Neural progenitor cell (in vitro differentiated cells): ENCODE measurements at regions not wholly inside any gene's neighbourhood (a gene's known extent, or its start where the extent isn't known, plus 50 kb on each side); places are given as distances from the start of the nearest gene placed in this dataset.
A peak's percentile ranks its signal among the peaks of the same experiment; 100 is the strongest.

Source experiments
- DNase-seq: peaks from one replicate; pipeline ENCODE4 v3.0.0-alpha.2; 2016; ENCODE audit warnings: low spot score
- H2AFZ ChIP-seq: fragments of 200-600 bp; sonication (generic); replicated peaks from 2 replicates; pipeline ENCODE4 v1.6.1; 2016; ENCODE audit warnings: antibody characterized with exemption
- H3F3A ChIP-seq: fragments of 200-600 bp; sonication (generic); 2 replicates; pipeline ENCODE4 v1.6.1; 2016; ENCODE audit warnings: antibody characterized with exemption, low read depth
- H3K27ac ChIP-seq: fragments of 200-600 bp; sonication (generic); 2 replicates; pipeline ENCODE4 v1.5.1; 2016; ENCODE audit warnings: mild to moderate bottlenecking
- H3K27me3 ChIP-seq: fragments of 200-600 bp; sonication (generic); 2 replicates; pipeline ENCODE4 v1.6.1; 2016; ENCODE audit warnings: mild to moderate bottlenecking, moderate library complexity
- H3K36me3 ChIP-seq: fragments of 200-600 bp; sonication (generic); 2 replicates; pipeline ENCODE4 v1.5.1; 2016
- H3K4me1 ChIP-seq: fragments of 200-600 bp; sonication (generic); 2 replicates; pipeline ENCODE4 v1.6.1; 2016; ENCODE audit warnings: mixed run types
- H3K4me2 ChIP-seq: fragments of 200-600 bp; sonication (generic); 2 replicates; pipeline ENCODE4 v1.6.1; 2016
- H3K4me3 ChIP-seq: fragments of 200-600 bp; sonication (generic); 2 replicates; pipeline ENCODE4 v1.5.1; 2016
- H3K79me2 ChIP-seq: fragments of 200-600 bp; sonication (generic); 2 replicates; pipeline ENCODE4 v1.6.1; 2016; ENCODE audit warnings: low read depth
- H3K9ac ChIP-seq: fragments of 200-600 bp; sonication (generic); 2 replicates; pipeline ENCODE4 v1.6.1; 2016
- H3K9me3 ChIP-seq: fragments of 200-600 bp; sonication (generic); 2 replicates; pipeline ENCODE4 v1.5.1; 2016; ENCODE audit warnings: low read depth
- H4K20me1 ChIP-seq: fragments of 200-600 bp; sonication (generic); 2 replicates; pipeline ENCODE4 v1.6.1; 2016; ENCODE audit warnings: low read depth
- H3K27ac Mint-ChIP-seq: 3 replicates; pipeline ENCODE4 v1.8.0; 2021; ENCODE audit warnings: mixed read lengths
- H3K27me3 Mint-ChIP-seq: 2 replicates; pipeline ENCODE4 v1.8.0; 2022; ENCODE audit warnings: low read depth, mild to moderate bottlenecking, inconsistent platforms, moderate library complexity, mixed read lengths; ENCODE audit not compliant: insufficient read depth
- H3K36me3 Mint-ChIP-seq: 3 replicates; pipeline ENCODE4 v1.8.0; 2021; ENCODE audit warnings: mixed read lengths
- H3K4me1 Mint-ChIP-seq: 3 replicates; pipeline ENCODE4 v1.8.0; 2021; ENCODE audit warnings: mixed read lengths
- H3K4me3 Mint-ChIP-seq: 3 replicates; pipeline ENCODE4 v1.8.0; 2021; ENCODE audit warnings: mild to moderate bottlenecking, moderate library complexity, mixed read lengths
- H3K9me3 Mint-ChIP-seq: 3 replicates; pipeline ENCODE4 v1.8.0; 2020; ENCODE audit warnings: mixed read lengths
- EZH2 ChIP-seq: fragments of 200-600 bp; sonication (generic); IDR thresholded peaks from 2 replicates; pipeline ENCODE4 v1.6.1; 2017; ENCODE audit warnings: antibody characterized with exemption, mild to moderate bottlenecking, moderate library complexity
- EZH2phosphoT487 ChIP-seq: fragments of 200-600 bp; sonication (generic); IDR thresholded peaks from 2 replicates; pipeline ENCODE4 v1.6.1; 2017; ENCODE audit warnings: antibody characterized with exemption
- TF ChIP-seq, protein P1 (sequence below): fragments of 200-600 bp; sonication (generic); IDR thresholded peaks from 2 replicates; pipeline ENCODE4 v1.5.1; 2017; ENCODE audit warnings: antibody characterized with exemption, mild to moderate bottlenecking

DNA sequence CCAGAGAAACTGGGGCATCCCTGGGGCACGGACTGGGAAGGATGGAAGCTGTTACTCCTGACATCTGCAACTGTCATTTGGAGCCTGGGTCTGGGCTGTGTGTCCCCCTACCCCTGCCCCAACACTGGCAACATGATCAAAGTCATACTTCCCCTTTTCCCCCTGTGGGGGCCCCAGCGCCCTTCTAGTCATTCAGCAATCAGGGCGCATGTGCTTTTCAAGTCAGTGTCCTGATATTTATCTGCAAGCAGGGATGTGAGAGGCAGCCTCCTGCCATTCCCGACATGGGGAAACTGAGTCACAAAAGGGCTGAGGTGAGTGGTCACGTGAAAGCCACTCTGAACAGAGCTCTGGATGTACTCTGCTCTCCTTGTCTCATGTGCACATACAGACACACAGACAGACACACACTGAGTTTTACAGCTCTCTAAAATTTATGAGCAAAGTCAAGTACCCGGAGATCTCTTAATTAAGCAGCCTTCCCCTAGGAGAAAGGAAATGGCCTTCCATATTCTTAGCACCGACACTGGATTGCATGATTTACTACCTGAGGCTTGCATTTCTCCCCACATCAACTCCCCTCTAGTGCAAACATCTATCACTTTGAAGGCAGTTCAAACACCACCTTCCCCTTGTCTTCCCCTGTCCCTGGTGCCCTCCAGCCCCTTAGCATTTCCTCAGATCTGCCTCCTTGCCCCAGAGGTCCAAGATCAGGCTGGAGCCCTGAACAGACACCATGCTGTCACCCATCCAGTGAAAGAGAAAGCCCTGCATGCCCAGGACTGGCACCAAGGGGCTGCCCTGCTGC lies 170.7 kb downstream of the CDC5L start:
- Histone ChIP-seq H3K4me1 (peaks cover 4% of the 10 kb centered on the region), H3K36me3 (no peaks in the 10 kb centered on the region), H3K27ac (no peak overlapping the region), H2AFZ (no peak overlapping the region), H3K9me3 (no peaks in the 10 kb centered on the region), H3F3A (no peaks in the 10 kb centered on the region), H3K4me3 (no peak overlapping the region), H3K27me3 (no peaks in the 10 kb centered on the region), H3K9ac (no peak overlapping the region), H3K4me2 (no peak overlapping the region), H4K20me1 (no peaks in the 10 kb centered on the region), H3K79me2 (no peaks in the 10 kb centered on the region)
- TF ChIP-seq EZH2phosphoT487 = no peak
- Mint-ChIP-seq H3K9me3 (no peaks in the 10 kb centered on the region), H3K27me3 (peaks cover 8% of the 10 kb centered on the region), H3K4me3 (no peak overlapping the region), H3K27ac (no peak overlapping the region), H3K36me3 (no peaks in the 10 kb centered on the region), H3K4me1 (peaks cover 18% of the 10 kb centered on the region)
- DNase-seq = no peak

DNA sequence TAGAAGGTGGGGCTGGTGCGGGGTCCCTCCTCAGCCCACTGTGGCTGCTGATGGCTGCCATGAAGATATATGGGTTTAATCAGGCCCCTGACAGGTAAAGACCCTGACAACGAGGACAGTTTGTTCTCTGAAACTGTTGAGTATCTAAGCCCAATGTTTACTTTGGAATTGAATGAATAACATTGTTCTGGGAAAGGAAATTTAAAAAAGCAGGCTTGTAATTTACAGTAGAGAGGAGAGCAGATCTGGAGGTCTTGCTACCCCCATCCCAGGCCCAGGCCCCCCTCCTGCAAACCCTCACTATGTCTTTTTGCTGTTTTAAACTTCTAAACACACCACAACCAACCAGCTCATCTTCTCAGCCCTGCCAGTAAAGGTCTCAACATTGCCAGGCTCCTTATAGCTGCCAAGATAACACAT lies 171.3 kb downstream of the CDC5L start:
- no peaks in the 10 kb centered on the region for H3F3A ChIP-seq
- no peaks in the 10 kb centered on the region for H3K9me3 ChIP-seq
- no peak overlapping the region for H3K27ac Mint-ChIP-seq
- no peak overlapping the region for H3K4me3 Mint-ChIP-seq
- peaks cover 18% of the 10 kb centered on the region for H3K4me1 Mint-ChIP-seq
- no peak overlapping the region for H3K27ac ChIP-seq
- no peaks in the 10 kb centered on the region for H3K36me3 ChIP-seq
- no peaks in the 10 kb centered on the region for H3K36me3 Mint-ChIP-seq
- no peak overlapping the region for H3K9ac ChIP-seq
- H3K4me2 ChIP-seq = no peak overlapping the region
- TF ChIP-seq EZH2phosphoT487 (no peak), EZH2 (no peak)
- TF ChIP-seq, protein P1, sequence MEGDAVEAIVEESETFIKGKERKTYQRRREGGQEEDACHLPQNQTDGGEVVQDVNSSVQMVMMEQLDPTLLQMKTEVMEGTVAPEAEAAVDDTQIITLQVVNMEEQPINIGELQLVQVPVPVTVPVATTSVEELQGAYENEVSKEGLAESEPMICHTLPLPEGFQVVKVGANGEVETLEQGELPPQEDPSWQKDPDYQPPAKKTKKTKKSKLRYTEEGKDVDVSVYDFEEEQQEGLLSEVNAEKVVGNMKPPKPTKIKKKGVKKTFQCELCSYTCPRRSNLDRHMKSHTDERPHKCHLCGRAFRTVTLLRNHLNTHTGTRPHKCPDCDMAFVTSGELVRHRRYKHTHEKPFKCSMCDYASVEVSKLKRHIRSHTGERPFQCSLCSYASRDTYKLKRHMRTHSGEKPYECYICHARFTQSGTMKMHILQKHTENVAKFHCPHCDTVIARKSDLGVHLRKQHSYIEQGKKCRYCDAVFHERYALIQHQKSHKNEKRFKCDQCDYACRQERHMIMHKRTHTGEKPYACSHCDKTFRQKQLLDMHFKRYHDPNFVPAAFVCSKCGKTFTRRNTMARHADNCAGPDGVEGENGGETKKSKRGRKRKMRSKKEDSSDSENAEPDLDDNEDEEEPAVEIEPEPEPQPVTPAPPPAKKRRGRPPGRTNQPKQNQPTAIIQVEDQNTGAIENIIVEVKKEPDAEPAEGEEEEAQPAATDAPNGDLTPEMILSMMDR = no peak
- H3K27me3 Mint-ChIP-seq = peaks cover 8% of the 10 kb centered on the region
- H4K20me1 ChIP-seq = no peaks in the 10 kb centered on the region
- DNase-seq = no peak
- no peak overlapping the region for H2AFZ ChIP-seq
- H3K4me3 ChIP-seq = no peak overlapping the region
- H3K27me3 ChIP-seq = no peaks in the 10 kb centered on the region
- H3K4me1 ChIP-seq = peaks cover 4% of the 10 kb centered on the region
- no peaks in the 10 kb centered on the region for H3K79me2 ChIP-seq
- no peaks in the 10 kb centered on the region for H3K9me3 Mint-ChIP-seq

DNA sequence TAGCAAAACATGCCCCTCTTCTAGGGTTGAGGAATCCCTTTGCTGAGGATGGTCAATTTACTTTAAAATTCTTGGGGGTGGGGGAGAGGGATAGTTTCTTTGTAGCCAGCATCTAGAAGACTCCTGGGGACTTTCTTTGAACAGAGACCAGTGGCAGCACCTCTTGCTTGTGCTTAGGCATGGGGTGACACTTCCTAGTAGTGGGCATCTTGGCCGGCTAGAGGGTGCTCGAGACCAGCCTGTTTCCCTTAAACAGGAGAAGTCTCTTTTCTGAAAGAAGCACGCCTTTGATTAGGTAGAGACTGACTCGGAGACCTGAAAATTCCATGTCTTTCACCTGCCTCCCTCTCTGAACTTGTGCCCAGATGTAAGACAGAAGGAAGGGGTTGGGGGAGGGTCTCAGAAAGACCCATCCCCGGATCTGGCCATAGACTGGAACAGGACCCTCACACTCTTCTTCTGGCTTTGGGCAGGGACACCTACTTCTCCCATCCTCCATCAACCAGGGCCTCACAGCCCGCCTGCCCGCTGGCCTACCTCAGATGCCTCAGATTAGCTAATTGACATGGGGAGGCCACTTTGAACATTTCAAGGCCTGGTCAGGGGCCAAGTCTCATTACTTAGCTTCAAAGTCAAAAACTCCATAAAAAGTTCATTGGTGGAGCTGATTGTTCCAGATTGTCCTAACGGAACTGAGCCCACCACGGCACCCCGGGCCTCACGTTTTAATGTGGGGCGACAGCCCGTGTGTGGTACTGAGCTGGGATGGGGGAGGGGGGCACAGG lies 172.2 kb downstream of the CDC5L start:
- Histone ChIP-seq H3K36me3 (no peaks in the 10 kb centered on the region), H4K20me1 (no peaks in the 10 kb centered on the region), H3K79me2 (no peaks in the 10 kb centered on the region), H3K4me3 (no peak overlapping the region), H3K9ac (no peak overlapping the region), H3K27ac (no peak overlapping the region), H3K4me1 (peaks cover 4% of the 10 kb centered on the region), H3K9me3 (no peaks in the 10 kb centered on the region), H3K4me2 (no peak overlapping the region), H3F3A (no peaks in the 10 kb centered on the region), H2AFZ (no peak overlapping the region), H3K27me3 (no peaks in the 10 kb centered on the region)
- H3K36me3 Mint-ChIP-seq = no peaks in the 10 kb centered on the region
- no peak for DNase-seq
- H3K4me1 Mint-ChIP-seq = peaks cover 18% of the 10 kb centered on the region
- H3K9me3 Mint-ChIP-seq = no peaks in the 10 kb centered on the region
- TF ChIP-seq EZH2 (no peak), EZH2phosphoT487 (no peak)
- TF ChIP-seq, protein P1 = no peak
- no peak overlapping the region for H3K4me3 Mint-ChIP-seq
- H3K27ac Mint-ChIP-seq = peak overlapping the region; percentile 72
- peaks cover 10% of the 10 kb centered on the region for H3K27me3 Mint-ChIP-seq
